ENCODE measurements at regions not wholly inside any gene's neighbourhood (a gene's known extent, or its start where the extent isn't known, plus 50 kb on each side); places are given as distances from the start of the nearest gene placed in this dataset.

- Histone ChIP-seq H3K36me3 (replicated peaks in 1 of 2; ENCODE audit: control extremely low read depth in 1 of 2, control insufficient read depth in 1 of 2, extremely low read depth in 1 of 2, insufficient read depth in 2 of 2, low read length in 1 of 2) (no peaks in the 10 kb centered on the region), H3K27ac (ENCODE audit: low read length in 2 of 2) (no peak overlapping the region), H3K27me3 (replicated peaks in 1 of 4; ENCODE audit: control extremely low read depth in 1 of 4, control insufficient read depth in 3 of 4, insufficient read depth in 4 of 4, low read length in 3 of 4) (peaks cover 0 to 4% (median 0%) of the 10 kb centered on the region in 4 experiments), H3K4me1 (ENCODE audit: control insufficient read depth in 2 of 2, insufficient read depth in 2 of 2, low read length in 2 of 2) (peaks cover 0 to 18% of the 10 kb centered on the region in 2 donors), H3K9me3 (ENCODE audit: control extremely low read depth in 1 of 3, control insufficient read depth in 2 of 3, insufficient read depth in 1 of 3, low read length in 2 of 3) (peaks cover 0 to 9% (median 0%) of the 10 kb centered on the region in 3 donors), H4K20me1 (ENCODE audit: control insufficient read depth, insufficient read depth, low read length, poor library complexity, severe bottlenecking) (no peaks in the 10 kb centered on the region), H3K79me2 (ENCODE audit: control insufficient read depth, insufficient read depth, low read length) (no peaks in the 10 kb centered on the region), H3K9ac (ENCODE audit: low read length) (no peak overlapping the region), H2AFZ (ENCODE audit: insufficient read depth, low read depth, low read length, poor library complexity, severe bottlenecking) (no peak overlapping the region), H3K4me3 (ENCODE audit: control extremely low read depth in 1 of 5, extremely low read depth in 1 of 5, insufficient read depth in 1 of 5, low read depth in 2 of 5, low read length in 4 of 5) (no peak overlapping the region), H3K4me2 (replicated peaks; ENCODE audit: low read depth, low read length, poor library complexity, severe bottlenecking) (no peak overlapping the region)
- ChIA-PET CTCF (interaction anchor here (0.6 kb wide), 1 partner anchor 110 kb away, joined by 3 read pairs; no protein-coding TSS in a partner anchor), POLR2A (no interaction called here)
- Mint-ChIP-seq H3K4me3 (no peak overlapping the region), H3K27ac (no peak overlapping the region), H3K27me3 (no peaks in the 10 kb centered on the region), H3K4me1 (peaks cover 18% of the 10 kb centered on the region), H3K9me3 (ENCODE audit: insufficient read depth) (no peaks in the 10 kb centered on the region)
- TF ChIP-seq CTCF (IDR thresholded peaks at IDR 0.05) (no peak), EZH2 (IDR thresholded peaks at IDR 0.05; ENCODE audit: borderline replicate concordance, insufficient read depth, low read depth, low read length, poor library complexity, severe bottlenecking) (no peak)
- WGBS (ENCODE audit: insufficient coverage): 100% methylated on average over 3 of the region's 6 CpGs
- DNase-seq (no peak), ATAC-seq (ENCODE audit: low read depth) (no peak)
- intact Hi-C loops (cut with micrococcal nuclease): no loop called here
Observed at GRCh38 chr2:236404346-236404745, 140.1 kb upstream of the ASB18 start.

- Histone ChIP-seq H3K4me3 (ENCODE audit: control extremely low read depth in 1 of 5, extremely low read depth in 1 of 5, insufficient read depth in 1 of 5, low read depth in 2 of 5, low read length in 4 of 5) (no peak overlapping the region), H3K27ac (ENCODE audit: low read length in 2 of 2) (no peak overlapping the region), H3K9ac (ENCODE audit: low read length) (no peak overlapping the region), H3K9me3 (ENCODE audit: control extremely low read depth in 1 of 3, control insufficient read depth in 2 of 3, insufficient read depth in 1 of 3, low read length in 2 of 3) (peaks cover 0 to 9% (median 0%) of the 10 kb centered on the region in 3 donors), H3K4me1 (ENCODE audit: control insufficient read depth in 2 of 2, insufficient read depth in 2 of 2, low read length in 2 of 2) (peaks cover 0 to 18% of the 10 kb centered on the region in 2 donors), H2AFZ (ENCODE audit: insufficient read depth, low read depth, low read length, poor library complexity, severe bottlenecking) (no peak overlapping the region), H3K79me2 (ENCODE audit: control insufficient read depth, insufficient read depth, low read length) (no peaks in the 10 kb centered on the region), H3K36me3 (replicated peaks in 1 of 2; ENCODE audit: control extremely low read depth in 1 of 2, control insufficient read depth in 1 of 2, extremely low read depth in 1 of 2, insufficient read depth in 2 of 2, low read length in 1 of 2) (no peaks in the 10 kb centered on the region), H3K4me2 (replicated peaks; ENCODE audit: low read depth, low read length, poor library complexity, severe bottlenecking) (no peak overlapping the region), H4K20me1 (ENCODE audit: control insufficient read depth, insufficient read depth, low read length, poor library complexity, severe bottlenecking) (no peaks in the 10 kb centered on the region), H3K27me3 (replicated peaks in 1 of 4; ENCODE audit: control extremely low read depth in 1 of 4, control insufficient read depth in 3 of 4, insufficient read depth in 4 of 4, low read length in 3 of 4) (peaks cover 0 to 4% (median 0%) of the 10 kb centered on the region in 4 experiments)
- intact Hi-C loops (cut with micrococcal nuclease): no loop called here
- TF ChIP-seq CTCF (IDR thresholded peaks at IDR 0.05) (no peak), EZH2 (IDR thresholded peaks at IDR 0.05; ENCODE audit: borderline replicate concordance, insufficient read depth, low read depth, low read length, poor library complexity, severe bottlenecking) (no peak)
- Mint-ChIP-seq H3K27me3 (no peaks in the 10 kb centered on the region), H3K4me3 (no peak overlapping the region), H3K27ac (no peak overlapping the region), H3K4me1 (peaks cover 18% of the 10 kb centered on the region), H3K9me3 (ENCODE audit: insufficient read depth) (no peaks in the 10 kb centered on the region)
- ATAC-seq (ENCODE audit: low read depth) (no peak), DNase-seq (no peak)
- 100% methylated on average over 3 of the region's 8 CpGs for WGBS (ENCODE audit: insufficient coverage)
- ChIA-PET POLR2A (no interaction called here), CTCF (no interaction called here)
Observed at GRCh38 chr2:236405357-236405756, 141.2 kb upstream of the ASB18 start.

All from B cell (primary cell).